ENCODE measurements at regions not wholly inside any gene's neighbourhood (a gene's known extent, or its start where the extent isn't known, plus 50 kb on each side); places are given as distances from the start of the nearest gene placed in this dataset.
"Not testable (repeated sequence)": the region's sequence is repeated elsewhere in the genome, so short reads cannot be mapped to it uniquely, and the experiment has no call there.

DNA sequence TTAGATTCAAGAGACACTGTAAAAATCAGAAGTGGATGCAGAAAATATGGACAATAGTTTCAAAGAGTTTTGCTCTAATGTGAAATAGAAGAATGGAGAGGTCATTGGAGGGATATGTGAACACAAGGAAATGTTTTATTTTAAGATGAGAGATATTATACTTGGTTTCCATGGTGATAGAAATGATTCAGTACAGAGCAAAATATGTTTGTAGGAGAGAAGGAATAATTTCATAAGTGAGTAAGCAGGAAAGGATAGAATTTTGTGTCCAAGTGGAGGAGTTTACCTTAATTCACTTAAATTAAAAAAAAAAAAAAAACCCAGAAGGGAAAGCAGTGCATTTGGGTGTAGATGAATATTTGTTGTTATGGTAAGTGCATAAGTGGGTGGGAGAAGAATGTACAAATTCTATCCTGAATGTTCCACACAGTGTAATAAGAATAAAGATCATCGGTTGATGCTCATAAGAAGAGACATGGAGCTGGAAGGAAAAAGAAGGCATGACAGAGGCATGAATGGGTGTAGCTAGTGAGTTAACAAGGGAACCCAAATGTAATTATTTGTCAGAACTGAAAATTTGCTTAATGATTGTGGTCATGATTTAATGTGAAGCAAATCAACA, 688.9 kb upstream of the GJE1 start:
- DNase-seq, result no peak

GRCh38 chr6:141443032-141443431, 689.7 kb upstream of the GJE1 start:
- DNase-seq, result no peak

DNA sequence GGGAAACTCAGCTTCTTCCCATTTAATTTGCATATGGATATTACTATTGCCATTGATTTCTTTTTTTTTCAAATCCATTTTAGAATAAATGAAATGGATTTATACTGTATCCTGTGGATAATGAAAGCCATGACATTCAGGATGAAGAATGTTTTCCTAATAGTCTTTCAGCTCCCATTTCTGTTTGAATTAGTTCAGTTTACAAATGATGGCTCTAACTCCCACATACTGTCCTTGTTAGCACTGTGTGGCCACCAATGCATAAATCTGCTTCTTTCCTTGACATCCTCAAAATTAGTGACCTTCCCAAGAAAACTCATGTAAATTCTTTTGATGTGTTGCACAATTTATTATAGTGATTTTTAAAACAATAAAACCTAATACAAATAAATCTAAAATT, 693.2 kb upstream of the GJE1 start:
- DNase-seq, result no peak

DNA sequence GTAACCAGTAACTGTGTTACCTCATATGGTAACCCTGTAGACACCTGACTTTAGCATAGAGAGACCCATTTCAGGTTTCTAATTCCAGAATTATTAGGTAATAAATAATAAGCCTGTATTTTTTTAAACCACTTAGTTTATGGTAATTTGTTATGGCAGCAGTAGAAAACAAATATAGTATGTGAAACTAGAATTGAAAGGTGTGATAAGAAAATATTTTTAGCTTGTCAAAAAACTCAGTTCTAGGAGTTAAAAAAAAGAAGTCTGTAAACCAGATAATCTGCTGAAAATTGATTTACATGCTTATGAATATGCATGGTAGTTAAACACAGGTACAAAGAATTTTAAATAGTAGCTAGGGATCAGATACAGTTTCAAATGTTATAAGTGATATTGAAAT, 695.0 kb upstream of the GJE1 start:
- no peak for DNase-seq

DNA sequence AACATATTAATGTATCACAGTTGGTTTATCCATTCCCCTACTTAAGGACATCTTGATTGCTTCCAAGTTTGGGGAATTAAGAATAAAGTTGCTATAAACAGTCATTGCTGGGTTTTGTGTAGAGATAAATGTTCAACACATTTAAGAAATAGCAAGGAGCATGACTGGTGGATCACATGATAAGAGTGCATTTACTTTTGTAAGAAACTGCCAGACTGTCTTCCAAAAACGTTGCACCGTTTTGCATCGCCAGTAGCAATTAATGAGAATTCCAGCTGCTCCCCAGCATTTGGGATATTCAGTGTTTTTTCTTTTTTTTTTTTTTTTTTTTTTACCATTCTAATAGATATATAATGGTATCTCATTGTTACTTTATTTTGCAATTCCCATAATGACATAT, 695.7 kb upstream of the GJE1 start:
- DNase-seq, result no peak

GRCh38 chr6:141426400-141426980, 706.2 kb upstream of the GJE1 start:
- no peak for DNase-seq

GRCh38 chr6:141421378-141421777, 711.3 kb upstream of the GJE1 start:
- DNase-seq, result no peak

- no peak for DNase-seq
Measured at GRCh38 chr6:141418076-141418475, 714.6 kb upstream of the GJE1 start.

DNA sequence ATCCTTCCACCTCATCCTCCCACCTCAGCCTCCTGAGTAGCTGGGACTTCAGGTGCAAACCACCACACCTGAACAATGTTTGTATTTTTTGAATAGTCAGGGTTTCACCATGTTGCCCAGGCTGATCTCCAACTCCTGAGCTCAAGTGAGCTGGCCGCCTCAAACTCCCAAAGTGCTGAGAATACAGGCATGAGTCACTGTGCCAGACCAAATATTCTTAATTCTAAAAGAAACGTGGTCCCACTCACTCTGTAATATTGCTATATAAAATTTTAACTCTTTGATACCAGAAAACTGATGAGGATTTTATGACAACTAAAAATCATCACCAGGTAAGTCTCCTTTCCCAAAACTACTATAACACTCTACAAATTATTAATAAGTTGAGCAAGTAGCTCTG, 716.8 kb upstream of the GJE1 start:
- no peak for DNase-seq

GRCh38 chr6:141413196-141413595, 719.5 kb upstream of the GJE1 start:
- no peak for DNase-seq

- no peak for DNase-seq
Measured at GRCh38 chr6:141406761-141407160, 726.0 kb upstream of the GJE1 start.

DNA sequence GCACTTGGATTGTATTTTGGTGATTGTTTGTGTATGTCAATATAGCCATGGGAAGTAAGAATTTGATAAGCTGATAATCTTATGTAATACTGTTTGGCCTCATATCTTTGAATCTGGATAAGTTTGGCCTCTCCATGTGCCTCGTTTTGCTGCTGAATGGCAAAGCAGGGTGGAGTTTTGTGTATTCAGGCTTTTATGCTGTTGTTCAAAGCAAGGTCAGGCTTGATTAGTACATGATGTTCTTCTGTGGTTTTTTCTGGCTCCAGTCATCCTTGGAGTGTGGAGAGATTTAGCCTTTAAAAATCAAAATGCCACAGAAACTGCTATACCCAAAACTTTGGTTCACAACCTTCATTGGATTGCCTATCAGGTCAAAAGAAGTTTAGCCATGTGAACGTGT, 728.9 kb upstream of the GJE1 start:
- DNase-seq, result no peak

DNA sequence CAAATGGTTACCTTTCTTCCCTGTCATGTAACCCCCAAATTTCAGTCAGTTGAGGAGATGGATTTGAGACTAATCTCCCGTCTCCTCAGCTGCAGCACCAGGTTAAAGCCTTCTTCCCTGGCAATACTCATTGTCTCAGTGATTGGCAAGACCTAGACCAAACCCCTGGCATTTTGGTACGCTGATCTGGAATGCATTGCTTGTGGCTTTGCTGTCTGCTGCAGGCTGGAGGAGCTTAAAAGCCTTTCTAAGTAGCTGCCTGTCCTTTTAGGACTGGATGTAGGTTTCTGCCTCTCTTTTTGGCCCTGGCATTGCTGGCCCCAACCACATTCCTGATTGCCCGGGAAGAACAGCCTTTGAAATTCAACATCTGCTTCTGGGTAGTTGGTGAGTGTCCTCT, 729.6 kb upstream of the GJE1 start:
- no peak for DNase-seq

GRCh38 chr6:141402489-141402888, 730.2 kb upstream of the GJE1 start:
- no peak for DNase-seq

GRCh38 chr6:141401851-141402250, 730.9 kb upstream of the GJE1 start:
- no peak for DNase-seq

GRCh38 chr6:141401168-141401567, 731.6 kb upstream of the GJE1 start:
- no peak for DNase-seq

GRCh38 chr6:141398949-141399348, 733.8 kb upstream of the GJE1 start:
- DNase-seq, result no peak

GRCh38 chr6:141395443-141396008, 737.2 kb upstream of the GJE1 start:
- DNase-seq, result no peak

GRCh38 chr6:141394565-141395051, 738.1 kb upstream of the GJE1 start:
- no peak for DNase-seq

- DNase-seq, result no peak
Measured at GRCh38 chr6:141394125-141394536, 738.6 kb upstream of the GJE1 start.

GRCh38 chr6:141393405-141394124, 739.2 kb upstream of the GJE1 start:
- DNase-seq, result no peak

GRCh38 chr6:141391135-141391534, 741.6 kb upstream of the GJE1 start:
- DNase-seq, result not testable (repeated sequence)

GRCh38 chr6:141388666-141389065, 744.1 kb upstream of the GJE1 start:
- DNase-seq, result no peak

- DNase-seq, result no peak
Measured at GRCh38 chr6:141370438-141370837, 762.3 kb upstream of the GJE1 start.

Measured in NCI-H1436 treated with DMSO at 0.1 percent for 48 hours (cell line).